Thymus (tissue), 11 donors: ENCODE measurements at regions not wholly inside any gene's neighbourhood (a gene's known extent, or its start where the extent isn't known, plus 50 kb on each side); places are given as distances from the start of the nearest gene placed in this dataset.

Experiments used
- DNase-seq, 9 donors: peaks; one replicate each; pipeline ENCODE4 v3.0.0-alpha.2; 2013; ENCODE audit warnings: low spot score in 9 of 9, low read depth in 6 of 9, missing footprints in 1 of 9
- H3K27ac ChIP-seq, 2 donors: one replicate each; pipeline ENCODE4 v1.5.1; 2013; ENCODE audit warnings: control low read depth in 1 of 2, low read depth in 1 of 2, low read length in 1 of 2, mild to moderate bottlenecking in 1 of 2, moderate library complexity in 1 of 2
- H3K27me3 ChIP-seq, 2 donors: one replicate each; pipeline ENCODE4 v1.5.1; 2013; ENCODE audit warnings: low read length in 1 of 2; ENCODE audit not compliant: control insufficient read depth in 2 of 2, insufficient read depth in 1 of 2
- H3K36me3 ChIP-seq, 2 donors: one replicate each; pipeline ENCODE4 v1.5.1; 2013; ENCODE audit warnings: low read length in 1 of 2, mild to moderate bottlenecking in 1 of 2, moderate library complexity in 1 of 2; ENCODE audit not compliant: control insufficient read depth in 2 of 2, insufficient read depth in 2 of 2
- H3K4me1 ChIP-seq, 2 donors: one replicate each; pipeline ENCODE4 v1.5.1; 2013; ENCODE audit warnings: low read length in 2 of 2; ENCODE audit not compliant: control insufficient read depth in 2 of 2, insufficient read depth in 2 of 2
- H3K4me3 ChIP-seq, 2 donors: one replicate each; pipeline ENCODE4 v1.5.1; 2013; ENCODE audit warnings: low read length in 2 of 2, control low read depth in 1 of 2, mild to moderate bottlenecking in 1 of 2
- H3K9me3 ChIP-seq, 2 donors: one replicate each; pipeline ENCODE4 v1.5.1; 2013; ENCODE audit warnings: low read length in 1 of 2, mild to moderate bottlenecking in 1 of 2; ENCODE audit not compliant: control insufficient read depth in 2 of 2, insufficient read depth in 1 of 2
- WGBS: extraction: QIAGEN DNeasy Blood & Tissue Kit; methylation state at CpG from one replicate; pipeline ENCODE4 v1.1.7; 2013; 5-methylcytosine and 5-hydroxymethylcytosine counted together
- donor health status: healthy.

- H3K36me3 ChIP-seq = no peaks in the 10 kb centered on the region
- H3K4me1 ChIP-seq = no peaks in the 10 kb centered on the region
- H3K4me3 ChIP-seq = no peak overlapping the region
- H3K27me3 ChIP-seq = no peaks in the 10 kb centered on the region
- no peak for DNase-seq
- WGBS = 93% methylated on average over 2 of the region's 2 CpGs
- H3K9me3 ChIP-seq = peaks cover 0 to 9% of the 10 kb centered on the region in 2 donors
- H3K27ac ChIP-seq = no peak overlapping the region
Measured at GRCh38 chr2:35562488-35562887, 793.1 kb upstream of the CRIM1 start.

GRCh38 chr2:35548171-35548570 is 807.4 kb upstream of the CRIM1 start:
- WGBS = 87% methylated on average over 1 of the region's 1 CpG
- no peaks in the 10 kb centered on the region for H3K4me1 ChIP-seq
- H3K27me3 ChIP-seq = no peaks in the 10 kb centered on the region
- no peak overlapping the region for H3K4me3 ChIP-seq
- no peaks in the 10 kb centered on the region for H3K36me3 ChIP-seq
- no peaks in the 10 kb centered on the region for H3K9me3 ChIP-seq
- no peak for DNase-seq
- H3K27ac ChIP-seq = no peak overlapping the region

DNA sequence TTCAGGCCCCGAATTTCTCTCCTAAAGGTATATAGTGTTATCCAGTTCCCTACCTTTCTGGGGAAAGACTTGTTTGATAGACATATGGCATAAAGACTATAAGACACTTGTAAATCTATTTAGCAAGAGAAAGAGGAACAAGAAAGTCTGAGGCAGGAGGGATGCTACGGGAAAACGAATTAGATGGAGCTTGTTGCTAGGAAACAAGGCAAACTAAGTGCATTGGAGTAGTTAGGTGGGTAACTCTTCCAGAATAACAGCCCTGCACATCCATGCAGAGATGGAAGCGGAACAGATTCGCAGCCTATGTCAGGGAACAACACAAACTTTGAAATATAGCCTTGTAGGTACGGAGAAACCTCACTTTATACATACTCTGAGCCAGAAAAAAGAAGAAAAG is 810.3 kb upstream of the CRIM1 start:
- Histone ChIP-seq H3K9me3 (no peaks in the 10 kb centered on the region), H3K36me3 (no peaks in the 10 kb centered on the region), H3K27ac (no peak overlapping the region), H3K4me1 (no peaks in the 10 kb centered on the region), H3K27me3 (no peaks in the 10 kb centered on the region), H3K4me3 (no peak overlapping the region)
- DNase-seq = no peak
- WGBS = 87% methylated on average over 6 of the region's 6 CpGs

GRCh38 chr2:35538796-35539195 is 816.8 kb upstream of the CRIM1 start:
- H3K4me3 ChIP-seq = no peak overlapping the region
- 91% methylated on average over 3 of the region's 3 CpGs for WGBS
- H3K27me3 ChIP-seq = no peaks in the 10 kb centered on the region
- no peak overlapping the region for H3K27ac ChIP-seq
- no peaks in the 10 kb centered on the region for H3K9me3 ChIP-seq
- DNase-seq = no peak
- H3K36me3 ChIP-seq = no peaks in the 10 kb centered on the region
- H3K4me1 ChIP-seq = no peaks in the 10 kb centered on the region

DNA sequence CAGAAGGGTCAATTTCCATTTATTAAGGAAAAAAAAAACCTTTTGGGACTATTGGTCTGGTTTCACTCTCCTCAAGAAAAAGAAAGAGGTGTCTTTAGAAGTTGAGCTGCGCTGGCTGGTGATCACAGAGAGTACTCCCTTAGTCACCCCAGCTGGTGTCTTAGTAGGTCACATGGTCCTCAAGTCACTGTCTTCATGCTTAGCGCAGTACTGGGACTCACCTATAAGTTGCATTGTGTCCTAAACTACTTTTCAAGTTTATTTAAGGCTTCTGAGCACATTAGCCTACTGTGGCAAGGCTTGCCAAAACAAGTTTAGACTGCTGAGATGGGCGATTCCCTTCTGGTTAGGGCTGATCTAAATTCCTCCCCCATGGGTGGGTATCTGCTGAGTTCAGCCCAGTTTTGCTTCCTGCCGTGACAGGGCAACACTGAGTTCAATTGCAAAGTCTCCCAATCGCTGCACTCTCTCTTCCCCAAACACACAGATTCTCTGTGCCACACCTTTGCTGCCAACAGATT is 824.9 kb upstream of the CRIM1 start:
- H3K9me3 ChIP-seq = peaks cover 0 to 12% of the 10 kb centered on the region in 2 donors
- no peaks in the 10 kb centered on the region for H3K4me1 ChIP-seq
- 94% methylated on average over 5 of the region's 5 CpGs for WGBS
- no peak overlapping the region for H3K4me3 ChIP-seq
- DNase-seq = no peak
- no peak overlapping the region for H3K27ac ChIP-seq
- no peaks in the 10 kb centered on the region for H3K36me3 ChIP-seq
- no peaks in the 10 kb centered on the region for H3K27me3 ChIP-seq

GRCh38 chr2:35526741-35527140 is 828.8 kb upstream of the CRIM1 start:
- Histone ChIP-seq H3K27me3 (no peaks in the 10 kb centered on the region), H3K4me3 (no peak overlapping the region), H3K4me1 (no peaks in the 10 kb centered on the region), H3K27ac (no peak overlapping the region), H3K36me3 (no peaks in the 10 kb centered on the region), H3K9me3 (peaks cover 0 to 12% of the 10 kb centered on the region in 2 donors)
- WGBS = 93% methylated on average over 2 of the region's 2 CpGs
- no peak for DNase-seq

- no peak overlapping the region for H3K27ac ChIP-seq
- H3K36me3 ChIP-seq = no peaks in the 10 kb centered on the region
- H3K4me3 ChIP-seq = no peak overlapping the region
- H3K27me3 ChIP-seq = no peaks in the 10 kb centered on the region
- 93% methylated on average over 3 of the region's 3 CpGs for WGBS
- no peaks in the 10 kb centered on the region for H3K9me3 ChIP-seq
- no peak for DNase-seq
- no peaks in the 10 kb centered on the region for H3K4me1 ChIP-seq
Measured at GRCh38 chr2:35522450-35522849, 833.1 kb upstream of the CRIM1 start.

- H3K27ac ChIP-seq = no peak overlapping the region
- no peaks in the 10 kb centered on the region for H3K9me3 ChIP-seq
- no peak overlapping the region for H3K4me3 ChIP-seq
- H3K27me3 ChIP-seq = no peaks in the 10 kb centered on the region
- no peak for DNase-seq
- H3K36me3 ChIP-seq = no peaks in the 10 kb centered on the region
- H3K4me1 ChIP-seq = no peaks in the 10 kb centered on the region
- 54% methylated on average over 3 of the region's 3 CpGs for WGBS
Measured at GRCh38 chr2:35510636-35511035, 844.9 kb upstream of the CRIM1 start.

GRCh38 chr2:35508601-35509000 is 847.0 kb upstream of the CRIM1 start:
- no peak overlapping the region for H3K4me3 ChIP-seq
- 91% methylated on average over 2 of the region's 2 CpGs for WGBS

DNA sequence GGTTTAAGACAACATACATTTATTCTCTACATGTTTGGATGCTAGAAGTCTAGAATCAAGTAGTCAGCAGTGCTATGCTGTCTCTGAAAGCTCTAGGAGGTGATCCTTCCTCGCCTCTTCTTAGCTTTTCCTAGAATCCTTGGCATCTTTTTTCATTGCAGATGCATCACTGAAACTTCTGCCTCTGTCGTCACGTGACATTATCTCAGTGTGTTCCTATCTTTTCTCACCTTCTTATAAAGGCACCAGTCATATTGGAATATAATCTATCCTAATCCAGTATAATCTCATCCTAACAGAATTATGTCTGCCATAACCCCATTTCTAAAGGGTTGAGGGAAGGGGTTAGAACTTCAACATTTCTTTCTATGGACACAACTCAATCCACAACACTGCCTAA is 851.2 kb upstream of the CRIM1 start:
- Histone ChIP-seq H3K27me3 (no peaks in the 10 kb centered on the region), H3K9me3 (no peaks in the 10 kb centered on the region), H3K36me3 (no peaks in the 10 kb centered on the region), H3K4me3 (no peak overlapping the region), H3K4me1 (no peaks in the 10 kb centered on the region), H3K27ac (no peak overlapping the region)
- WGBS = 91% methylated on average over 3 of the region's 3 CpGs
- no peak for DNase-seq

More at GRCh38 chr2:35508601-35509000, 847.0 kb upstream of the CRIM1 start:
- no peak for DNase-seq
- Histone ChIP-seq H3K27me3 (no peaks in the 10 kb centered on the region), H3K36me3 (no peaks in the 10 kb centered on the region), H3K27ac (no peak overlapping the region), H3K9me3 (no peaks in the 10 kb centered on the region), H3K4me1 (no peaks in the 10 kb centered on the region)
